ENCODE measurements at regions not wholly inside any gene's neighbourhood (a gene's known extent, or its start where the extent isn't known, plus 50 kb on each side); places are given as distances from the start of the nearest gene placed in this dataset.

GRCh38 chr14:99331811-99332210, 59.8 kb upstream of the BCL11B start:
- dilution Hi-C loops (cut with MboI; ENCODE audit: extremely low pct_ligation_motif_present, low sequenced_read_pairs) = no loop called here
- Histone ChIP-seq H3K27ac (ENCODE audit: insufficient read depth, low read depth, low read length) (no peak overlapping the region), H3K4me1 (ENCODE audit: control insufficient read depth, extremely low read depth, insufficient read depth, low read length) (no peaks in the 10 kb centered on the region), H3K79me2 (ENCODE audit: control insufficient read depth, insufficient read depth, low read length) (no peaks in the 10 kb centered on the region), H3K4me3 (replicated peaks in 1 of 3; ENCODE audit: insufficient read depth in 1 of 3, low read depth in 1 of 3, low read length in 3 of 3) (no peak overlapping the region), H3K36me3 (ENCODE audit: control insufficient read depth in 2 of 2, extremely low read depth in 1 of 2, insufficient read depth in 2 of 2, low read length in 2 of 2) (no peaks in the 10 kb centered on the region), H3K27me3 (ENCODE audit: control insufficient read depth in 2 of 2, insufficient read depth in 2 of 2, low read length in 2 of 2) (no peaks in the 10 kb centered on the region), H3K4me2 (ENCODE audit: insufficient read depth, low read length) (no peak overlapping the region), H3K9me1 (replicated peaks; ENCODE audit: control insufficient read depth, extremely low read depth, insufficient read depth, low read length) (no peaks in the 10 kb centered on the region), H3K9me3 (replicated peaks; ENCODE audit: control insufficient read depth, insufficient read depth, low read length) (no peaks in the 10 kb centered on the region), H2AFZ (ENCODE audit: low read depth, low read length) (no peak overlapping the region), H4K20me1 (replicated peaks; ENCODE audit: control insufficient read depth, extremely low read depth, insufficient read depth, low read length) (no peaks in the 10 kb centered on the region), H3K9ac (replicated peaks; ENCODE audit: extremely low read depth, insufficient read depth, low read length) (no peak overlapping the region)
- no peak for TF ChIP-seq JUN (IDR thresholded peaks at IDR 0.05; ENCODE audit: borderline replicate concordance, insufficient read depth, insufficient read length, low read depth)
- no peak for TF ChIP-seq CTCF (IDR thresholded peaks at IDR 0.05; ENCODE audit: extremely low read depth in 1 of 2, insufficient read depth in 1 of 2, low read depth in 1 of 2, low read length in 2 of 2)
- no peak for TF ChIP-seq POLR2A (IDR thresholded peaks at IDR 0.05; ENCODE audit: low read depth, low read length)
- no peak for TF ChIP-seq EZH2 (IDR thresholded peaks at IDR 0.05; ENCODE audit: borderline replicate concordance, low read depth, low read length, severe bottlenecking)
- no TSS peak for BruUV-seq (replicated peaks)
- FAIRE-seq (no peak), DNase-seq (ENCODE audit: low read depth, low spot score) (no peak)
- intact Hi-C loops (cut with micrococcal nuclease) = no loop called here
- CTCF ChIA-PET = no interaction called here
- POLR2A ChIA-PET = no interaction called here

- no peak overlapping the region for H3K9ac ChIP-seq (replicated peaks; ENCODE audit: extremely low read depth, insufficient read depth, low read length)
- ChIA-PET CTCF (interaction anchor here (1.0 kb wide), 1 partner anchor 11 kb away, joined by 3 read pairs; no protein-coding TSS in a partner anchor), POLR2A (no interaction called here)
- TF ChIP-seq GATA2 (IDR thresholded peaks at IDR 0.05; ENCODE audit: insufficient read depth, insufficient read length, low read depth, low read length) (no peak), CTCF (IDR thresholded peaks at IDR 0.05; ENCODE audit: extremely low read depth in 1 of 2, insufficient read depth in 1 of 2, low read depth in 1 of 2, low read length in 2 of 2) (no peak), MAX (IDR thresholded peaks at IDR 0.05; ENCODE audit: insufficient read depth, insufficient read length) (no peak), FOS (IDR thresholded peaks at IDR 0.05; ENCODE audit: borderline replicate concordance, insufficient read depth, low read length) (no peak), JUN (IDR thresholded peaks at IDR 0.05; ENCODE audit: borderline replicate concordance, insufficient read depth, insufficient read length, low read depth) (no peak), POLR2AphosphoS5 (IDR thresholded peaks at IDR 0.05; ENCODE audit: insufficient read depth, low read depth, low read length) (no peak), EZH2 (IDR thresholded peaks at IDR 0.05; ENCODE audit: borderline replicate concordance, low read depth, low read length, severe bottlenecking) (no peak), POLR2A (IDR thresholded peaks at IDR 0.05; ENCODE audit: low read depth, low read length) (no peak)
- no peak overlapping the region for H2AFZ ChIP-seq (ENCODE audit: low read depth, low read length)
- no peaks in the 10 kb centered on the region for H3K36me3 ChIP-seq (ENCODE audit: control insufficient read depth in 2 of 2, extremely low read depth in 1 of 2, insufficient read depth in 2 of 2, low read length in 2 of 2)
- intact Hi-C loops (cut with micrococcal nuclease) = no loop called here
- FAIRE-seq = no peak
- no peak overlapping the region for H3K4me3 ChIP-seq (replicated peaks in 1 of 3; ENCODE audit: insufficient read depth in 1 of 3, low read depth in 1 of 3, low read length in 3 of 3)
- no peaks in the 10 kb centered on the region for H4K20me1 ChIP-seq (replicated peaks; ENCODE audit: control insufficient read depth, extremely low read depth, insufficient read depth, low read length)
- no peak overlapping the region for H3K4me2 ChIP-seq (ENCODE audit: insufficient read depth, low read length)
- DNase-seq (ENCODE audit: low read depth, low spot score) = no peak
- H3K27ac ChIP-seq (ENCODE audit: insufficient read depth, low read depth, low read length) = no peak overlapping the region
- H3K27me3 ChIP-seq (ENCODE audit: control insufficient read depth in 2 of 2, insufficient read depth in 2 of 2, low read length in 2 of 2) = no peaks in the 10 kb centered on the region
- H3K9me1 ChIP-seq (replicated peaks; ENCODE audit: control insufficient read depth, extremely low read depth, insufficient read depth, low read length) = no peaks in the 10 kb centered on the region
- H3K79me2 ChIP-seq (ENCODE audit: control insufficient read depth, insufficient read depth, low read length) = no peaks in the 10 kb centered on the region
- dilution Hi-C loops (cut with MboI; ENCODE audit: extremely low pct_ligation_motif_present, low sequenced_read_pairs) = no loop called here
- H3K9me3 ChIP-seq (replicated peaks; ENCODE audit: control insufficient read depth, insufficient read depth, low read length) = no peaks in the 10 kb centered on the region
- no TSS peak for BruUV-seq (replicated peaks)
- no peaks in the 10 kb centered on the region for H3K4me1 ChIP-seq (ENCODE audit: control insufficient read depth, extremely low read depth, insufficient read depth, low read length)
These were observed 58.6 kb upstream of the BCL11B start for GRCh38 chr14:99330316-99331240.
